GM19099 (cell line): ENCODE measurements at regions not wholly inside any gene's neighbourhood (a gene's known extent, or its start where the extent isn't known, plus 50 kb on each side); places are given as distances from the start of the nearest gene placed in this dataset.

Experiments
- POLR2A ChIP-seq: IDR thresholded peaks from 3 replicates; pipeline ENCODE4 v1.6.1; 2011; ENCODE audit warnings: low read depth; ENCODE audit not compliant: insufficient read length; ENCODE audit errors: extremely low read depth

GRCh38 chr6:14545496-14545895, 427.9 kb downstream of the CD83 start:
- no peak for TF ChIP-seq POLR2A

- no peak for TF ChIP-seq POLR2A
Measured at GRCh38 chr6:14546036-14546435, 428.5 kb downstream of the CD83 start.

- no peak for TF ChIP-seq POLR2A
Measured at GRCh38 chr6:14547284-14547998, 429.9 kb downstream of the CD83 start.

GRCh38 chr6:14549304-14549770, 431.8 kb downstream of the CD83 start:
- no peak for TF ChIP-seq POLR2A

- TF ChIP-seq POLR2A = no peak
Measured at GRCh38 chr6:14549871-14550270, 432.3 kb downstream of the CD83 start.

- TF ChIP-seq POLR2A = no peak
Measured at GRCh38 chr6:14550410-14550809, 432.8 kb downstream of the CD83 start.

- TF ChIP-seq POLR2A = no peak
Measured at GRCh38 chr6:14550822-14551221, 433.2 kb downstream of the CD83 start.

GRCh38 chr6:14552891-14553290, 435.3 kb downstream of the CD83 start:
- TF ChIP-seq POLR2A = no peak

- no peak for TF ChIP-seq POLR2A
Measured at GRCh38 chr6:14553515-14553914, 435.9 kb downstream of the CD83 start.

- no peak for TF ChIP-seq POLR2A
Measured at GRCh38 chr6:14555804-14556203, 438.2 kb downstream of the CD83 start.

- TF ChIP-seq POLR2A = no peak
Measured at GRCh38 chr6:14559746-14560536, 442.4 kb downstream of the CD83 start.

- no peak for TF ChIP-seq POLR2A
Measured at GRCh38 chr6:14567842-14568241, 450.3 kb downstream of the CD83 start.

GRCh38 chr6:14569394-14569793, 451.8 kb downstream of the CD83 start:
- TF ChIP-seq POLR2A = no peak

- no peak for TF ChIP-seq POLR2A
Measured at GRCh38 chr6:14571001-14571400, 453.4 kb downstream of the CD83 start.

- TF ChIP-seq POLR2A = no peak
Measured at GRCh38 chr6:14571746-14572145, 454.2 kb downstream of the CD83 start.

GRCh38 chr6:14573267-14573666, 455.7 kb downstream of the CD83 start:
- no peak for TF ChIP-seq POLR2A

- no peak for TF ChIP-seq POLR2A
Measured at GRCh38 chr6:14573703-14574290, 456.2 kb downstream of the CD83 start.

GRCh38 chr6:14575961-14576360, 458.4 kb downstream of the CD83 start:
- no peak for TF ChIP-seq POLR2A
